Left lung (tissue), 4 donors: ENCODE measurements at regions not wholly inside any gene's neighbourhood (a gene's known extent, or its start where the extent isn't known, plus 50 kb on each side); places are given as distances from the start of the nearest gene placed in this dataset.
A peak's percentile ranks its signal among the peaks of the same experiment; 100 is the strongest.

Experiments used
- ATAC-seq: fragments of 200-7000 bp; cut with Tn5 transposase; one replicate; pipeline ENCODE4 v1.9.1; 2020; ENCODE audit warnings: moderate library complexity
- DNase-seq, 4 donors: peaks; one replicate each; pipeline ENCODE4 v3.0.0-alpha.2; 2013 to 2020
- H3K27ac ChIP-seq, 2 donors: fragments of 200-600 bp; sonication (generic) in 1 of 2; one replicate each; pipeline versions ENCODE4 v1.5.0 to v1.8.0; 2020 to 2021
- H3K27me3 ChIP-seq, 2 donors: fragments of 200-600 bp; sonication (generic) in 1 of 2; one replicate each; pipeline versions ENCODE4 v1.5.0 to v1.8.0; 2020 to 2021
- H3K36me3 ChIP-seq, 2 donors: fragments of 200-600 bp; sonication (generic) in 1 of 2; one replicate each; pipeline versions ENCODE4 v1.5.0 to v1.8.0; 2020 to 2021
- H3K4me1 ChIP-seq, 2 donors: fragments of 200-600 bp; one replicate each; pipeline ENCODE4 v1.8.0; 2021
- H3K4me3 ChIP-seq, 2 donors: fragments of 200-600 bp; sonication (generic) in 1 of 2; one replicate each; pipeline versions ENCODE4 v1.5.0 to v1.8.0; 2020 to 2021; ENCODE audit warnings: mild to moderate bottlenecking in 1 of 2
- H3K9me3 ChIP-seq, 2 donors: fragments of 200-600 bp; sonication (generic) in 1 of 2; one replicate each; pipeline versions ENCODE4 v1.5.0 to v1.8.0; 2020 to 2021
- intact Hi-C, 2 donors: fragments of 100-400 bp; cut with DNase I; formaldehyde crosslinking; loops; one replicate each; pipeline versions ENCODE4 v1.11.2 to v1.14.2; 2022
- TF ChIP-seq, protein P1 (sequence below), 2 donors: fragments of 200-600 bp; sonication (generic) in 1 of 2; IDR thresholded peaks; one replicate each; pipeline versions ENCODE4 v1.5.0 to v1.8.0; 2021; ENCODE audit warnings: antibody characterized with exemption in 2 of 2
- donor health status: DM: no; HTN: yes; CAD: no.
- donor health status: DM: no; HTN: no; CAD: no.

DNA sequence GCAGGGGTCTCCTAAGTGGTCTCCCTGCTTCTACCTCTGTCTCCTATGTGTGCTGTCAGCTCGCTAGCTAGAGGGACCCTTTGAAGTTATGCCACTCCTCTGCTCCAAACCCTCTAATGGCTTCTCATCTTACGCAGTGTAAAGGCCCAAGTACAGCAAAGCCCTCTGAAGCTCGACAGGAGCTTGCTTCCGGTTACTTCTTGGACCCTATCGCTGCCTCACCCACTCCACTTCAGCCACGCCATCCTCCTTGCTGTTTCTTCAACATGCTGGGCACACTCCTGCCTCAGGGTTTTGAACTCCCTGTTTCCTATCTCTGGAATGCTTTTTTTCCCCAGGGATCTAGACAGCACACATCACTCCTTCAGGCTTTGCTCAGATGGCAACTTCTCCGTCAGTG, 102.3 kb upstream of the F3 start:
- ATAC-seq (peak; percentile 33), DNase-seq (no peak)
- TF ChIP-seq, protein P1, sequence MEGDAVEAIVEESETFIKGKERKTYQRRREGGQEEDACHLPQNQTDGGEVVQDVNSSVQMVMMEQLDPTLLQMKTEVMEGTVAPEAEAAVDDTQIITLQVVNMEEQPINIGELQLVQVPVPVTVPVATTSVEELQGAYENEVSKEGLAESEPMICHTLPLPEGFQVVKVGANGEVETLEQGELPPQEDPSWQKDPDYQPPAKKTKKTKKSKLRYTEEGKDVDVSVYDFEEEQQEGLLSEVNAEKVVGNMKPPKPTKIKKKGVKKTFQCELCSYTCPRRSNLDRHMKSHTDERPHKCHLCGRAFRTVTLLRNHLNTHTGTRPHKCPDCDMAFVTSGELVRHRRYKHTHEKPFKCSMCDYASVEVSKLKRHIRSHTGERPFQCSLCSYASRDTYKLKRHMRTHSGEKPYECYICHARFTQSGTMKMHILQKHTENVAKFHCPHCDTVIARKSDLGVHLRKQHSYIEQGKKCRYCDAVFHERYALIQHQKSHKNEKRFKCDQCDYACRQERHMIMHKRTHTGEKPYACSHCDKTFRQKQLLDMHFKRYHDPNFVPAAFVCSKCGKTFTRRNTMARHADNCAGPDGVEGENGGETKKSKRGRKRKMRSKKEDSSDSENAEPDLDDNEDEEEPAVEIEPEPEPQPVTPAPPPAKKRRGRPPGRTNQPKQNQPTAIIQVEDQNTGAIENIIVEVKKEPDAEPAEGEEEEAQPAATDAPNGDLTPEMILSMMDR (IDR thresholded peaks at IDR 0.05), result no peak
- no peak overlapping the region for H3K4me3 ChIP-seq
- H3K27me3 ChIP-seq, result no peaks in the 10 kb centered on the region
- no peak overlapping the region for H3K27ac ChIP-seq
- no peaks in the 10 kb centered on the region for H3K9me3 ChIP-seq
- no peaks in the 10 kb centered on the region for H3K36me3 ChIP-seq
- H3K4me1 ChIP-seq, result no peaks in the 10 kb centered on the region
- intact Hi-C loops, result no loop called here

DNA sequence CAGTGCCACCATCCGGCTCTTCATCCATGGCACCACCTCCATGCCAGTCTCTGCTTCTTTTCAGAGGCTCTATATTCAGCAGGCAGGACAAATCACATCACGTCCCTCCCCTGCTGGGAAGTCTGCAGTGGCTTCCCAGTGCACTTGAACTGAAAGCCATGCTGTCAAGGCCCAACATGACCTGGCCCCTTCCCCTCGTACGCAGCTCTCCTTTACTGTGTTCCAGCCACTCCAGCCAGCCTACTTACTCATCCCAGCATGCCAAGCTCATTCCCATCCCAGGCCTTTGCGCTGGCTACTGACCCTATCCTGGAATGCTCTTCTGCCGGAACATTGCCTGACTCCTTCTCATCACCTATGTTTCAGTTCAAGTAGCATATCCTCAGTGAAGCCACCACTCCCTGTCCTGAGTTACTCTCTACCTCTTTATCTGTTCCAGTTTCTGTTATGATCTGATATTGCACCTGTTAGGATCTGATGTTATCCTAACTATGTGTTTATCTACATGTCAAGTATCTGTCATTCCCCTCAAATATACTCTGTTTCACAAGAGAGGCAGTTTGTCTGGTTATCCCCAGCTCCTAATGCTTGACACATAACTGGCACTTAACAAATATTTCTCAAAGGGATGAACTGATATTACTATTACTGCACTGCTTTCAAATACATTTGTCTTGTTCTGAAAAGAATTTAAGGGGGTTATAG, 101.2 kb upstream of the F3 start:
- TF ChIP-seq, protein P1 (IDR thresholded peaks at IDR 0.05), result no peak

DNA sequence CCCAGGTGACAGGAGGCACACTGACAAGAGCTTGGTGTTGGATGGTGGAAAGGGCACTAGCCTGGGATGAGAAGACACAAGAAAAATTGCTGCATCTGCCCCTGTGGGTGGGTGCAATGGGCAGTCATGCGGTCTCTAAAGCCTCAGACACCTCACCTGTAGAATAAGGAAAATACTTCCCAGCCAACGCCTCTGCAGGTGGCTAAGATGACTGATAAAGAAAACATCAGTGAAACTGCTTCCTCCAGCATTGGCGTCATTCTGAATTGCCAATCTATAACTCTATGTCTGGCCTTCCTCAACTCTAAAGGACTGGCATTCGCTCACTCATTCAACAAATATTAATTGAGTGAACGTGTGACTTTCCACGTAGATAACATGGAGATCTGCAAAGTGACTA, 100.4 kb upstream of the F3 start:
- Histone ChIP-seq H3K4me1 (no peaks in the 10 kb centered on the region), H3K27me3 (no peaks in the 10 kb centered on the region), H3K36me3 (no peaks in the 10 kb centered on the region), H3K27ac (no peak overlapping the region), H3K9me3 (no peaks in the 10 kb centered on the region), H3K4me3 (no peak overlapping the region)
- no peak for ATAC-seq
- intact Hi-C loops, result no loop called here
- TF ChIP-seq, protein P1 (IDR thresholded peaks at IDR 0.05), result no peak
- no peak for DNase-seq

More for the DNA sequence above, 101.2 kb upstream of the F3 start:
- no peaks in the 10 kb centered on the region for H3K36me3 ChIP-seq
- no peak for DNase-seq
- no peaks in the 10 kb centered on the region for H3K9me3 ChIP-seq
- ATAC-seq, result no peak
- no peaks in the 10 kb centered on the region for H3K4me1 ChIP-seq
- intact Hi-C loops, result no loop called here
- H3K4me3 ChIP-seq, result no peak overlapping the region
- H3K27ac ChIP-seq, result no peak overlapping the region
- H3K27me3 ChIP-seq, result no peaks in the 10 kb centered on the region

DNA sequence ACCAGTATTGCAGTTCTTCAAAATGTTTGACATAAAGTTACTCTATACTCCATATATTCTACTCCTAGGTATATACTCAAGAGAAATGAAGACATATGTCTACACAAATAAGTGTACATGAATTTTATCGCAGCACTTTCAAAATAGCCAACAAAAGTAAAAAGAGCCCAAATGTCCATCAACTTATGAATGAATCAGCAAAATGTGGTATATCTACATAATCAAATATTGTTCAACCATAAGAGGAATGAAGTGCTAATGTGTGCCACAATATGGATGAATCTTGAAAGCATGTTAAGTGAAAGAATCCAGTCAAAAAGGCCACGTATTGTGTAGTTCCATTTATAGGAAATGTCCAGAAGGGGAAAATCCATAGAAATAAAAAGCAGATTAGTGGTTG, 98.6 kb upstream of the F3 start:
- H3K27ac ChIP-seq, result no peak overlapping the region
- H3K36me3 ChIP-seq, result no peaks in the 10 kb centered on the region
- no peaks in the 10 kb centered on the region for H3K9me3 ChIP-seq
- ATAC-seq (no peak), DNase-seq (no peak)
- H3K4me1 ChIP-seq, result no peaks in the 10 kb centered on the region
- intact Hi-C loops, result no loop called here
- H3K27me3 ChIP-seq, result no peaks in the 10 kb centered on the region
- H3K4me3 ChIP-seq, result no peak overlapping the region
- TF ChIP-seq, protein P1 (IDR thresholded peaks at IDR 0.05), result no peak

DNA sequence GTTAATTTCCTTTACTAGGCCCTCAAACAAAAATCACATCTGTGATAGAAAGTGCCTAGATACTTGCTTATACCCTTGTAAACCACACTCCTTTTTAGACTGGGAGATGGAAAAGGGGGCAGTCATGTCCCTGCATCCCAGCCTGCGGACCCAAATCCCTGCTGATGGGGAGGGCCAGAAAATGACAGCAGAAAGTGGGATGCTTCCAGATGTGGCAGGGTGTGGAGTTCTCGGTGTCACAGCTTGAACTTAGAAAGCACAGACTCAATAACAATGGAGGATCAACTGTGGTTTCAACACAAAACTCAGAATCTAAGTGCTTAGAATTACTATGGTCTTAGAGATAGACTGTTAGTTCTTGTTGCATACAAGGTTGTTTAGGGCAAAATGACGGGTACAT, 95.6 kb upstream of the F3 start:
- DNase-seq (no peak), ATAC-seq (no peak)
- intact Hi-C loops, result no loop called here
- Histone ChIP-seq H3K27ac (no peak overlapping the region), H3K36me3 (no peaks in the 10 kb centered on the region), H3K27me3 (no peaks in the 10 kb centered on the region), H3K9me3 (peaks cover 0 to 3% of the 10 kb centered on the region in 2 donors), H3K4me3 (no peak overlapping the region), H3K4me1 (no peaks in the 10 kb centered on the region)
- TF ChIP-seq, protein P1 (IDR thresholded peaks at IDR 0.05), result no peak
